GM18867 (cell line): ENCODE measurements at regions not wholly inside any gene's neighbourhood (a gene's known extent, or its start where the extent isn't known, plus 50 kb on each side); places are given as distances from the start of the nearest gene placed in this dataset.

Source experiments
- ATAC-seq: cut with Tn5 transposase; IDR thresholded peaks from one replicate; pipeline ENCODE4 v1.9.1; 2021; ENCODE audit warnings: mild to moderate bottlenecking, moderate library complexity; ENCODE audit not compliant: unreplicated experiment

DNA sequence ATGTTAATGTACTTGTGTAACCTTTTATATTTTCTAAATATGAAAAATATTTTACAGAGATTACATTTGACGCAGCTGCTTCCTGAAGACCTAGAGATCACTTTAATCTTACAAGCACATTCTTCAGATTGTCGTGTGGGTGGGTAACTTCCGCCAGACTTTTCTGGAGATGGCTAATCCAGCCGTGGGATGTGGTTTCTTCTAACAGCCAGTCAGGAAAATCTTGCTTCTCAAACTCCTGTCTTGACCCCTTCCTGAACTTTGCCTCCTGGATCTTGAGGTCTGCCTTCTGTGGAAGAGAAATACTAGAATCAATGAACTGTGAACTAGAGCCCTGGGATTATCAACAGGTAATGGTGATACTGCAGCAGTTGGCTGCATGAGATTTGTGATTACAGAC is 401.6 kb upstream of the TNP1 start:
- ATAC-seq, result no peak

DNA sequence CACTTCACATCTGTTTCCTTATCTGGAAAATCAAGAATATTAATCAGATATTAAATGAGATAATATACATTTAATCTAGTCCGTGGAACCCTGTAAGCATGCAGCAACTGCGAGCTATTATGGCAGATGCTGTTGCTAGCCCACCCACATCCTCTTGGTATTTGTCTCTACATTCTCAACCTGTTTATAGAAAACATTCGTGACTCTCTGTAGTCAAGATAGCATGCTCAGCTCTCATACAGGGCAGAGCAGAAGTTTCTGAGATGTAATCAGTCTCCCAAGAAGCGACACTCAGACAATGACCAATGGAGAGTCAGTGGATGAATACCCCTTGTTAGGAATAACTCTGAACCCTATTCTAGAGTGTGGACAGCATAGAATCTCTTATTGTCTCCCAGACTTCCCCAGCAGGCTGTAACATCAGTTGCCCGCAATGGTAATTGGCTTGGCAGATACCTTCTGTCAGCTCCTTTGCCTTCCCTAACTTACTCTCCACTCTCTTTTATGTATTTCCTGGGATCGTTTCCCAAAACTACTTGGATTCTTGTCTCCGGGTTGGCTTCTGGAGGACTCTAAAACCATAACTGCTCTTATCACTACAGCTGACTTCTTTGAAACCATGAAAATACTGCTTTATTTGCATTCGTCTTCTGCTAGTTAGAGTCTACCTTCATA is 400.7 kb upstream of the TNP1 start:
- no peak for ATAC-seq

- ATAC-seq, result no peak
Measured at GRCh38 chr2:217258170-217258569, 398.3 kb upstream of the TNP1 start.

DNA sequence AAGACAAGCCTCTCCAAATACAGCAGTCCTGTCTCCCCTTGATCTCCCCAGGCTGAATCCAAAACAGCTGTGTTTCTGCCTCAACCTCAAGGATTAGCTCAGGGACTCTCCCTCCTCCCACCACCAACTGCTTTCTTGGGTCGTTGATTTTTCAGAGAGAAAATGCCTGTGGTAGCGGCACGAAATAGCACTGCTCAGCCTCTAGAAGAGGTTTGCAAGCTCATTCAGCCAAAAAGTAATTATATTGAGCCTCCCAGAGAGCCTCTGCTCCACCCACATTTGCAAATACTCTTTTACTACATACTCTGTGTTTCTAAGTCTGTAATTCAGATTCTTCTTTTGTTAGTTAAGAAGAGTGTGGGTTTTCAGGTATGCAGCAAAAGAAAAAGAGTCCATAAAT is 396.4 kb upstream of the TNP1 start:
- ATAC-seq, result no peak

DNA sequence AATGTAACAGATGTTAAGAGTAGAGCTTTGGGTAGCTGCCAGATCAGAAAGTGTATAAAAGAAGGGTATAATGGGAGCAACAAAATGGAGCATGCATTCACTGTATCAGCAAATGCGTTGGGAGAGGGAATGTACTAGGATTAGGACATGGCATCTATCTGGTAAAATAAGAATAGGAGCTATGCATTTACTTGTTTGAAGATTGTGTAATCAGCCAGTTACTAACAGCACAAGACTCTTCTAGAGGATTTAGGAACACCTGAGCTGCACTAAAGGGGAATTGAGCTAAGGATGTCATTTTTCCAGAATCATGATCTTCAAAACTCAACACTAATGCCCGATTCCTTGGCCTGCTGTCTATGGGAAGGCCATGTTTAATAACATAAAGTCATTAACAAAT is 394.2 kb upstream of the TNP1 start:
- ATAC-seq, result no peak

GRCh38 chr2:217252181-217252580 is 392.3 kb upstream of the TNP1 start:
- ATAC-seq, result no peak

DNA sequence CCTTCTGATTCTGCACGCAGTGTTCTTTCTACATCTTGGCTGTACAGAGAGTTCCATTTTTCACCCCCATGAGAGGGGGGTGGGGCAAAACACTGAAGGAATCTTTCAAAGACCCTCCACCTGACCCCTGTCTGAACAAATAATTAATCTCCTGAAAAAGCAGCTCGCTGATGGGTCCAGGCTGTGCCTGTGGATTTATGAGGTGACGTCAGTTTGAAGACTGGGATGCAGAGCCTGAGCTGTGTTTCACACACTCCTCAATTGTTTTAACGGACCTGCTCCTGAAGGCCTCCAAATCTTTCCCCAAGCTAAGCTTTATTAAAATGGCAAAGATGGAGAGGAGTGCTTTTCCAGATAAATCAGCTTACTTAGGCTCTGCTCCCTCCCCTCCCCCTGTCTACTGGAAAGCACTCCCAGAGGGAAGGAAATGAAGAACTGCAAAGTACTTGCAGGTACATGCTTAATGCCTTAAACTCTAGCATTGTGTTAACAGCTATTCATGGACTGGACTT is 390.2 kb upstream of the TNP1 start:
- no peak for ATAC-seq

GRCh38 chr2:217249121-217250012 is 389.5 kb upstream of the TNP1 start:
- ATAC-seq, result no peak

DNA sequence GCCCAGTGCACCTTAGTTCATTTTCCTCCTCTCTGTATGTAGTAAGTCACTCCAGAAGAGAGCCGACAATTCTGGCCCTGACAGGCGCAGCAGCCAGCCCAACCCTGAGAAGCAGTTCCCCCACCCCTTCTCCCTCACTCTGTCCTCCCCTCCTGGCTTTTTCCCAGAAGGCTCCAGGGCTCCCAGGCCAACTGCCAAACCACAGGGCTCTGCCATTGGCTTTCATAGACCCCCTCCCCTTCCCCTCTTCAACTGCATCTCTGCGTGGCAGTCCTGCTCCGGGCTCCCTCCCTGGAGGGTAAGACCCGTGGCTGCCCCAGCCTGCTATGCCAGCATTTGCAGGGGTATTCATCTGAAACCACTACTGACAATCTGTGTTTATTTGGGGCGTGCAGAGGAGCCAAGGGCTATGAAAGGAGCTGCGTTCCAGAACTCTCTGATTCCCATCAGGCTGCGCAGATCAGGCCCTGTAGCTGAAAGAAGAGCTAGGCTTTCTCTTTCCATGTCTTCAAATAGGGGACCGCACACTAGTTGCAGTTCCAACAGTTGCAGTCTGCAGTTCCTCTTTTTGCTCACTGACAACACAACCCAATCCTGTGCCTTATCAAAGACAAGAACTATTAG is 388.6 kb upstream of the TNP1 start:
- peak; percentile 94 for ATAC-seq

- no peak for ATAC-seq
Measured at GRCh38 chr2:217247476-217247875, 387.6 kb upstream of the TNP1 start.

GRCh38 chr2:217246108-217246507 is 386.2 kb upstream of the TNP1 start:
- no peak for ATAC-seq

- ATAC-seq, result no peak
Measured at GRCh38 chr2:217244815-217245214, 385.0 kb upstream of the TNP1 start.

GRCh38 chr2:217242947-217243346 is 383.1 kb upstream of the TNP1 start:
- no peak for ATAC-seq

GRCh38 chr2:217231724-217232123 is 371.9 kb upstream of the TNP1 start:
- no peak for ATAC-seq

- no peak for ATAC-seq
Measured at GRCh38 chr2:217231212-217231611, 371.3 kb upstream of the TNP1 start.

DNA sequence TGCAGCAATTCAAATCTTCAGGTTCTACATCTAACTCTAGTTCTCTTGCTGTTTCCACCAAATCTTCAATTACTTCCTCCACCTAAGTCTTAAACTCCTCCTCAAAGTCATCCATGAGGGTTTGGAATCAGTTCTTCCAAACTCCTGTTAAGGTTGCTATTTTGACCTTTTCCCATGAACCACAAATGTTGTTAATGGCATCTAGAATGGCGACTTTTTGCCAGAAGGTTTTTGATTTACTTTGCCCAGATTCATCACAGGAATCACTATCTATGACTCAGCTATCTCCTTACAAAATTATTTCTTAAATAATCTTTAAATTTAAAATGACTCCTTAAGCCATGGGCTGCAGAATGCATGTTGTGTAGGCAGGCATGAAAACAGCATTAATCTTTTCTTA is 368.9 kb upstream of the TNP1 start:
- no peak for ATAC-seq

GRCh38 chr2:217227794-217228193 is 367.9 kb upstream of the TNP1 start:
- ATAC-seq, result no peak

DNA sequence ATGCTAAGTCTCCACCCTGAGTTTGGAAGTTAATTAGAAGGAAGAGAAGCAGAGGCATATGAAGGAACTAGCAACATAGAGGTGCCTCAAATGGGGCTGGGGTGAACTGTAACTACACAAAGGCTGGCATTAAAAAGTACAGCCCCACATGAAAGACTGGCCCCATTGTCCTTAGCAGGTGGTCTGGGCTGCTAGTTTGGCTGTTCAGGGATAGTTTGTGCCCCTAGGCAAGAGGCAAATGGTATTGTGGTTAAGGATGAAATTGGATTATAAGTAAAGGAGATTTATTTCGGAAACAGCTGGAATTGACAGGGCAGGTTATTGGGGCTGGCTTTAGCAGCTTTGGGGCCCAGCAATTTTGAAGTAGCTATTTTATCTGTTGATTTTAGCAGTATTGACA is 365.7 kb upstream of the TNP1 start:
- ATAC-seq, result no peak

- peak; percentile 80 for ATAC-seq
Measured at GRCh38 chr2:217223222-217223930, 363.5 kb upstream of the TNP1 start.

- peak; percentile 34 for ATAC-seq
Measured at GRCh38 chr2:217222309-217222910, 362.5 kb upstream of the TNP1 start.
